Astrocyte (in vitro differentiated cells and primary cell): ENCODE measurements at regions not wholly inside any gene's neighbourhood (a gene's known extent, or its start where the extent isn't known, plus 50 kb on each side); places are given as distances from the start of the nearest gene placed in this dataset.

ENCODE experiments used
- CTCF ChIP-seq: IDR thresholded peaks from 2 replicates; pipeline ENCODE4 v1.5.1; 2011; ENCODE audit warnings: low read depth, mild to moderate bottlenecking, inconsistent platforms, low read length, moderate library complexity; ENCODE audit not compliant: insufficient read depth
- EZH2 ChIP-seq: IDR thresholded peaks from 2 replicates; pipeline ENCODE4 v1.6.1; 2012; ENCODE audit warnings: mild to moderate bottlenecking, low read length, inconsistent platforms; ENCODE audit not compliant: insufficient read depth

- TF ChIP-seq EZH2 (no peak), CTCF (no peak)
Measured at GRCh38 chr3:38998086-38998485, 53.7 kb downstream of the SCN11A start.
